ENCODE measurements at regions not wholly inside any gene's neighbourhood (a gene's known extent, or its start where the extent isn't known, plus 50 kb on each side); places are given as distances from the start of the nearest gene placed in this dataset.
A peak's percentile ranks its signal among the peaks of the same experiment; 100 is the strongest.
"Not testable (repeated sequence)": the region's sequence is repeated elsewhere in the genome, so short reads cannot be mapped to it uniquely, and the experiment has no call there.

DNA sequence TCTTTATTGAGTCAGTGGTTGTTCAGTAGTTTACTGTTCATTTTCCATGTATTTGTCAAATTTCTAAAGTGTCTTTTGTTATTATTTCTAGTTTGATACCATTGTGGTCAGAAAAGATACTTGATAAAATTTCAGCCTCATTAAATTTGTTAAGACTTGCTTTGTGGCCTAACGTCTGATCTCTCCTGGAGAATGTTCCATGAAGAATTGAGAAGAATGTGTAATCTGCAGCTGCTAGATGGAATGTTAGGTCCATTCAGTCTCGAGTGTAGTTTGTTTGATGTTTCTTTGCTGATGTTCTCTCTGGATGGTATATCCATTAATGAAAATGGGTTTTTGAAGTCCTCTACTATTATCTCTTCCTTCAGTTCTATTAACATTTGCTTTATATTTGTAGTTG, 394.7 kb upstream of the ANO5 start:
- Histone ChIP-seq H3K4me3 (ENCODE audit: low read length in 2 of 2) (no peak overlapping the region), H3K36me3 (ENCODE audit: control insufficient read depth in 2 of 2, insufficient read depth in 2 of 2, low read length in 1 of 2) (no peaks in the 10 kb centered on the region), H3K27ac (ENCODE audit: low read depth in 1 of 2, low read length in 1 of 2) (no peak overlapping the region), H3K4me1 (ENCODE audit: control insufficient read depth in 2 of 2, insufficient read depth in 2 of 2, low read length in 2 of 2) (no peaks in the 10 kb centered on the region), H3K9me3 (ENCODE audit: control insufficient read depth in 2 of 2, insufficient read depth in 1 of 2, low read length in 1 of 2) (no peaks in the 10 kb centered on the region), H3K27me3 (ENCODE audit: control insufficient read depth in 2 of 2, insufficient read depth in 1 of 2, low read length in 1 of 2) (no peaks in the 10 kb centered on the region)
- 90% methylated on average over 2 of the region's 2 CpGs for WGBS
- no peak for DNase-seq (ENCODE audit: low read depth in 6 of 9, low spot score in 9 of 9)

DNA sequence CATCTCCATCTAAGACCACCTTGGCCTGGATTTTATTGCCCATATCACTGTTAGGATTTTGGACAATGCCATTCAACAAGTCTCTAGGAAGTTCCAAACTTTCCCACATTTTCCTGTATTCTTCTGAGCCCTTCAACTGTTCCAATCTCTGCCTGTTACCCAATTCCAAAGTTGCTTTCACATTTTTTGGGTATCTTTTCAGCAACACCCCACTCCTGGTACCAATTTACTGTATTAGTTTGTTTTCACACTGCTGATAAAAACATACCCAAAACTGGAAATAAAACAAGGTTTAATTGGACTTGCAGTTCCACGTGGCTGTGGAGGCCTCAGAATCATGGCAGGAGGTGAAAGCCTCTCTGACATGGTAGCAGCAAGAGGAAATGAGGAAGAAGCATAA, 388.4 kb upstream of the ANO5 start:
- not testable (repeated sequence) for DNase-seq (ENCODE audit: low read depth in 6 of 9, low spot score in 9 of 9); H3K4me1 ChIP-seq (ENCODE audit: control insufficient read depth in 2 of 2, insufficient read depth in 2 of 2, low read length in 2 of 2); H3K4me3 ChIP-seq (ENCODE audit: low read length in 2 of 2); H3K9me3 ChIP-seq (ENCODE audit: control insufficient read depth in 2 of 2, insufficient read depth in 1 of 2, low read length in 1 of 2); H3K36me3 ChIP-seq (ENCODE audit: control insufficient read depth in 2 of 2, insufficient read depth in 2 of 2, low read length in 1 of 2); H3K27me3 ChIP-seq (ENCODE audit: control insufficient read depth in 2 of 2, insufficient read depth in 1 of 2, low read length in 1 of 2); H3K27ac ChIP-seq (ENCODE audit: low read depth in 1 of 2, low read length in 1 of 2)
- 98% methylated on average over 1 of the region's 1 CpG for WGBS

GRCh38 chr11:21806508-21806907, 386.4 kb upstream of the ANO5 start:
- H3K27me3 ChIP-seq (ENCODE audit: control insufficient read depth in 2 of 2, insufficient read depth in 1 of 2, low read length in 1 of 2) = no peaks in the 10 kb centered on the region
- 11% methylated on average over 1 of the region's 1 CpG for WGBS
- DNase-seq (ENCODE audit: low read depth in 6 of 9, low spot score in 9 of 9) = peak in 2 of 9 donors; percentile 1 to 30
- H3K27ac ChIP-seq (ENCODE audit: low read depth in 1 of 2, low read length in 1 of 2) = no peak overlapping the region
- H3K36me3 ChIP-seq (ENCODE audit: control insufficient read depth in 2 of 2, insufficient read depth in 2 of 2, low read length in 1 of 2) = no peaks in the 10 kb centered on the region
- H3K4me1 ChIP-seq (ENCODE audit: control insufficient read depth in 2 of 2, insufficient read depth in 2 of 2, low read length in 2 of 2) = no peaks in the 10 kb centered on the region
- no peak overlapping the region for H3K4me3 ChIP-seq (ENCODE audit: low read length in 2 of 2)
- peaks cover 0 to 9% of the 10 kb centered on the region in 2 donors for H3K9me3 ChIP-seq (ENCODE audit: control insufficient read depth in 2 of 2, insufficient read depth in 1 of 2, low read length in 1 of 2)

- 55% methylated on average over 1 of the region's 1 CpG for WGBS
- DNase-seq (ENCODE audit: low read depth in 6 of 9, low spot score in 9 of 9) = no peak
- H3K27ac ChIP-seq (ENCODE audit: low read depth in 1 of 2, low read length in 1 of 2) = no peak overlapping the region
- no peaks in the 10 kb centered on the region for H3K4me1 ChIP-seq (ENCODE audit: control insufficient read depth in 2 of 2, insufficient read depth in 2 of 2, low read length in 2 of 2)
- H3K36me3 ChIP-seq (ENCODE audit: control insufficient read depth in 2 of 2, insufficient read depth in 2 of 2, low read length in 1 of 2) = no peaks in the 10 kb centered on the region
- H3K27me3 ChIP-seq (ENCODE audit: control insufficient read depth in 2 of 2, insufficient read depth in 1 of 2, low read length in 1 of 2) = no peaks in the 10 kb centered on the region
- H3K9me3 ChIP-seq (ENCODE audit: control insufficient read depth in 2 of 2, insufficient read depth in 1 of 2, low read length in 1 of 2) = peaks cover 0 to 13% of the 10 kb centered on the region in 2 donors
- no peak overlapping the region for H3K4me3 ChIP-seq (ENCODE audit: low read length in 2 of 2)
Measured at GRCh38 chr11:21806947-21807346, 385.9 kb upstream of the ANO5 start.

- 67% methylated on average over 2 of the region's 2 CpGs for WGBS
- no peak for DNase-seq (ENCODE audit: low read depth in 6 of 9, low spot score in 9 of 9)
- H3K36me3 ChIP-seq (ENCODE audit: control insufficient read depth in 2 of 2, insufficient read depth in 2 of 2, low read length in 1 of 2) = no peaks in the 10 kb centered on the region
Measured at GRCh38 chr11:21807350-21807749, 385.5 kb upstream of the ANO5 start.

GRCh38 chr11:21810650-21811049, 382.2 kb upstream of the ANO5 start:
- no peak for DNase-seq (ENCODE audit: low read depth in 6 of 9, low spot score in 9 of 9)
- Histone ChIP-seq H3K27ac (ENCODE audit: low read depth in 1 of 2, low read length in 1 of 2) (no peak overlapping the region), H3K27me3 (ENCODE audit: control insufficient read depth in 2 of 2, insufficient read depth in 1 of 2, low read length in 1 of 2) (no peaks in the 10 kb centered on the region), H3K9me3 (ENCODE audit: control insufficient read depth in 2 of 2, insufficient read depth in 1 of 2, low read length in 1 of 2) (peaks cover 0 to 12% of the 10 kb centered on the region in 2 donors), H3K4me3 (ENCODE audit: low read length in 2 of 2) (no peak overlapping the region), H3K4me1 (ENCODE audit: control insufficient read depth in 2 of 2, insufficient read depth in 2 of 2, low read length in 2 of 2) (no peaks in the 10 kb centered on the region), H3K36me3 (ENCODE audit: control insufficient read depth in 2 of 2, insufficient read depth in 2 of 2, low read length in 1 of 2) (no peaks in the 10 kb centered on the region)
- 68% methylated on average over 7 of the region's 7 CpGs for WGBS

More at GRCh38 chr11:21807350-21807749, 385.5 kb upstream of the ANO5 start:
- peaks cover 0 to 13% of the 10 kb centered on the region in 2 donors for H3K9me3 ChIP-seq (ENCODE audit: control insufficient read depth in 2 of 2, insufficient read depth in 1 of 2, low read length in 1 of 2)
- no peak overlapping the region for H3K27ac ChIP-seq (ENCODE audit: low read depth in 1 of 2, low read length in 1 of 2)
- H3K4me1 ChIP-seq (ENCODE audit: control insufficient read depth in 2 of 2, insufficient read depth in 2 of 2, low read length in 2 of 2) = no peaks in the 10 kb centered on the region
- H3K4me3 ChIP-seq (ENCODE audit: low read length in 2 of 2) = no peak overlapping the region
- no peaks in the 10 kb centered on the region for H3K27me3 ChIP-seq (ENCODE audit: control insufficient read depth in 2 of 2, insufficient read depth in 1 of 2, low read length in 1 of 2)

DNA sequence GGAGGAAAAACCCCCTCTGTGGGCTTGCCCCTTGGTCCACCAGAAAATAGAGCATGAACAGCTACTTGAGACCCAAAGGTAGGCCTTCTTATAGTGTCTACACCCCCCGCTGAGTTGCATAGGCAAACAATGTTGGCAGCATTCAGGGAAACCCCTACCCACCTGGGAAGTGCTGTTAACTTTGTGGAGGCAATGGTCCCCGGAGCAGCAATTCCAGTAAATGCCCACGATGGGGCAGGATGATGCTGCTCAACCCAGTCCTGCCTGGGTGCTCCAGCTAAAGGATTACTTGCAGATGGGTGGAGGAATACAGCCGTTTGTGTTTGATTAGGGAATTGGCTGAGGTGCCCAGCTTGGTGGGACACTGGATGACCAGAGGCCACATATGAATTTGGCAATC, 381.3 kb upstream of the ANO5 start:
- H3K27me3 ChIP-seq (ENCODE audit: control insufficient read depth in 2 of 2, insufficient read depth in 1 of 2, low read length in 1 of 2) = no peaks in the 10 kb centered on the region
- H3K36me3 ChIP-seq (ENCODE audit: control insufficient read depth in 2 of 2, insufficient read depth in 2 of 2, low read length in 1 of 2) = no peaks in the 10 kb centered on the region
- H3K4me3 ChIP-seq (ENCODE audit: low read length in 2 of 2) = no peak overlapping the region
- DNase-seq (ENCODE audit: low read depth in 6 of 9, low spot score in 9 of 9) = no peak
- no peaks in the 10 kb centered on the region for H3K4me1 ChIP-seq (ENCODE audit: control insufficient read depth in 2 of 2, insufficient read depth in 2 of 2, low read length in 2 of 2)
- WGBS = 83% methylated on average over 4 of the region's 4 CpGs
- H3K27ac ChIP-seq (ENCODE audit: low read depth in 1 of 2, low read length in 1 of 2) = no peak overlapping the region
- peaks cover 0 to 12% of the 10 kb centered on the region in 2 donors for H3K9me3 ChIP-seq (ENCODE audit: control insufficient read depth in 2 of 2, insufficient read depth in 1 of 2, low read length in 1 of 2)

DNA sequence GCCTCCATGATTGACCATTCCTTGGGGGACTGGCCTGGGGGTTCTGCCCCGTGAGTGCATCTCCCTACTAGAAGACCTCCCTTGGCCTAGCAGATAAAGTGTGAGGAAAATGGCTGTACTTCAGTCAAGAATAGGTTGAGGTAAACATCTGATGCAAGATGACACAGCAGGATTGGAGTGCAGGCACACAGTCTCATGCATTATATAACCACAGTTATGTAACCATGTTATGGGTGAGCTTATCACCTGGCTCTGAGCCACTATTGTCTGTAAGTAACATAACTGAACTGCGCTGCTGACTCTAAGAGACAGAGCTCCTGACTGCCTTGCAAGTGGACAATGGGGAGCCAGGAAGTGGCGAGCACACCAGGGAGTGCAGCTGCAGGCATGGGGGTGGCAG, 378.7 kb upstream of the ANO5 start:
- no peak for DNase-seq (ENCODE audit: low read depth in 6 of 9, low spot score in 9 of 9)
- H3K4me3 ChIP-seq (ENCODE audit: low read length in 2 of 2) = no peak overlapping the region
- H3K27me3 ChIP-seq (ENCODE audit: control insufficient read depth in 2 of 2, insufficient read depth in 1 of 2, low read length in 1 of 2) = no peaks in the 10 kb centered on the region
- no peaks in the 10 kb centered on the region for H3K4me1 ChIP-seq (ENCODE audit: control insufficient read depth in 2 of 2, insufficient read depth in 2 of 2, low read length in 2 of 2)
- H3K27ac ChIP-seq (ENCODE audit: low read depth in 1 of 2, low read length in 1 of 2) = no peak overlapping the region
- peaks cover 0 to 12% of the 10 kb centered on the region in 2 donors for H3K9me3 ChIP-seq (ENCODE audit: control insufficient read depth in 2 of 2, insufficient read depth in 1 of 2, low read length in 1 of 2)
- H3K36me3 ChIP-seq (ENCODE audit: control insufficient read depth in 2 of 2, insufficient read depth in 2 of 2, low read length in 1 of 2) = no peaks in the 10 kb centered on the region
- 93% methylated on average over 3 of the region's 3 CpGs for WGBS

DNA sequence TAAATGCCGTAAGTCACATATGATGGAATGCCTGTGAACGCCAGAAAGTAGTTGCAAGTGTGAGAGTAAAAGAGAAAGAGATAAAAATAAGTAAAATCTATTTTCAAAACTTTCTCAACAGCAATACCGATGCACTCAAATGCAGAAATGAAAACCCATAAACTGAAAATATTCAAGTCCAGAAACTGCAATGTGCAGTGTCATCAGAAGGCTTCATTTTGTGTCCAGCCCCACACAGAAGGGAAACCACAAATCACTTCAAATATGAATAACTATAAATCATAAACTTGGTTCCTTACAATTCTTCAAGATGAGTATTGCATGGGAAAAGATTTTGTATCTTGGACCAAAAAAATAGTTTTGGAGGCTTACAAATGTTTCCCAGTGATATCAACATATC, 375.2 kb upstream of the ANO5 start:
- H3K36me3 ChIP-seq (ENCODE audit: control insufficient read depth in 2 of 2, insufficient read depth in 2 of 2, low read length in 1 of 2) = no peaks in the 10 kb centered on the region
- no peak overlapping the region for H3K27ac ChIP-seq (ENCODE audit: low read depth in 1 of 2, low read length in 1 of 2)
- no peaks in the 10 kb centered on the region for H3K27me3 ChIP-seq (ENCODE audit: control insufficient read depth in 2 of 2, insufficient read depth in 1 of 2, low read length in 1 of 2)
- WGBS = 85% methylated on average over 3 of the region's 3 CpGs
- no peak for DNase-seq (ENCODE audit: low read depth in 6 of 9, low spot score in 9 of 9)
- H3K4me1 ChIP-seq (ENCODE audit: control insufficient read depth in 2 of 2, insufficient read depth in 2 of 2, low read length in 2 of 2) = no peaks in the 10 kb centered on the region
- peaks cover 0 to 3% of the 10 kb centered on the region in 2 donors for H3K9me3 ChIP-seq (ENCODE audit: control insufficient read depth in 2 of 2, insufficient read depth in 1 of 2, low read length in 1 of 2)
- H3K4me3 ChIP-seq (ENCODE audit: low read length in 2 of 2) = no peak overlapping the region

GRCh38 chr11:21820176-21820575, 372.7 kb upstream of the ANO5 start:
- Histone ChIP-seq H3K27ac (ENCODE audit: low read depth in 1 of 2, low read length in 1 of 2) (no peak overlapping the region), H3K36me3 (ENCODE audit: control insufficient read depth in 2 of 2, insufficient read depth in 2 of 2, low read length in 1 of 2) (no peaks in the 10 kb centered on the region), H3K27me3 (ENCODE audit: control insufficient read depth in 2 of 2, insufficient read depth in 1 of 2, low read length in 1 of 2) (no peaks in the 10 kb centered on the region), H3K4me3 (ENCODE audit: low read length in 2 of 2) (no peak overlapping the region), H3K4me1 (ENCODE audit: control insufficient read depth in 2 of 2, insufficient read depth in 2 of 2, low read length in 2 of 2) (no peaks in the 10 kb centered on the region), H3K9me3 (ENCODE audit: control insufficient read depth in 2 of 2, insufficient read depth in 1 of 2, low read length in 1 of 2) (no peaks in the 10 kb centered on the region)
- no peak for DNase-seq (ENCODE audit: low read depth in 6 of 9, low spot score in 9 of 9)
